Natural killer cell (primary cell): ENCODE measurements at regions not wholly inside any gene's neighbourhood (a gene's known extent, or its start where the extent isn't known, plus 50 kb on each side); places are given as distances from the start of the nearest gene placed in this dataset.
"Not testable (repeated sequence)": the region's sequence is repeated elsewhere in the genome, so short reads cannot be mapped to it uniquely, and the experiment has no call there.

Source experiments
- ATAC-seq, 3 donors: fragments of 150-1000 bp in 2 of 3; fragments of 200-7000 bp in 1 of 3; cut with Tn5 transposase; 1 replicate in 1 of 3; 2 replicates in 2 of 3; pipeline ENCODE4 v1.10.0; 2021; ENCODE audit warnings: mild to moderate bottlenecking in 2 of 3, moderate library complexity in 2 of 3
- DNase-seq, 2 donors: peaks; one replicate each; pipeline versions ENCODE4 v3.0.0 to v3.0.0-alpha.2; 2013 to 2021; ENCODE audit warnings: mixed read lengths in 1 of 2
- H3K27ac ChIP-seq: one replicate; pipeline ENCODE4 v1.5.1; 2013; ENCODE audit warnings: mild to moderate bottlenecking, low read length
- H3K27me3 ChIP-seq: one replicate; pipeline ENCODE4 v1.6.1; 2013; ENCODE audit warnings: low read length; ENCODE audit not compliant: control insufficient read depth, insufficient read depth
- H3K36me3 ChIP-seq: one replicate; pipeline ENCODE4 v1.6.1; 2013; ENCODE audit warnings: low read length; ENCODE audit not compliant: control insufficient read depth, insufficient read depth
- H3K4me1 ChIP-seq: one replicate; pipeline ENCODE4 v1.6.1; 2013; ENCODE audit warnings: low read length; ENCODE audit not compliant: control insufficient read depth, insufficient read depth
- H3K4me3 ChIP-seq: one replicate; pipeline ENCODE4 v1.5.1; 2013; ENCODE audit warnings: low read length
- H3K9me3 ChIP-seq: one replicate; pipeline ENCODE4 v1.6.1; 2013; ENCODE audit warnings: low read length; ENCODE audit not compliant: control insufficient read depth, insufficient read depth
- H3K27ac Mint-ChIP-seq, 2 donors: one replicate each; pipeline ENCODE4 v1.8.0; 2022; ENCODE audit warnings: mild to moderate bottlenecking in 2 of 2, mixed read lengths in 2 of 2, moderate library complexity in 1 of 2
- H3K27me3 Mint-ChIP-seq, 2 donors: one replicate each; pipeline ENCODE4 v1.8.0; 2022; ENCODE audit warnings: low read depth in 2 of 2, mixed read lengths in 2 of 2
- H3K36me3 Mint-ChIP-seq: one replicate; pipeline ENCODE4 v1.8.0; 2022; ENCODE audit warnings: mixed read lengths
- H3K4me1 Mint-ChIP-seq, 2 donors: one replicate each; pipeline ENCODE4 v1.8.0; 2022; ENCODE audit warnings: mixed read lengths in 2 of 2
- H3K4me3 Mint-ChIP-seq: one replicate; pipeline ENCODE4 v1.8.0; 2022; ENCODE audit warnings: mild to moderate bottlenecking, moderate library complexity, mixed read lengths
- H3K9me3 Mint-ChIP-seq, 2 donors: one replicate each; pipeline ENCODE4 v1.8.0; 2022; ENCODE audit warnings: mixed read lengths in 2 of 2
- CTCF ChIP-seq: fragments of 200-600 bp; IDR thresholded peaks from one replicate; pipeline ENCODE4 v1.8.0; 2022; ENCODE audit warnings: antibody characterized with exemption
- WGBS: methylation state at CpG from one replicate; pipeline ENCODE4 v1.1.7; 2013; ENCODE audit warnings: missing lambda C conversion rate; ENCODE audit not compliant: insufficient coverage; 5-methylcytosine and 5-hydroxymethylcytosine counted together
- intact Hi-C: fragments of 100-400 bp; cut with micrococcal nuclease; formaldehyde crosslinking; loops from one replicate; pipeline ENCODE4 v1.14.2; 2022

- no peak overlapping the region for H3K27ac Mint-ChIP-seq
- H3K9me3 ChIP-seq = no peaks in the 10 kb centered on the region
- intact Hi-C loops = no loop called here
- H3K4me1 Mint-ChIP-seq = no peaks in the 10 kb centered on the region
- H3K4me3 ChIP-seq = no peak overlapping the region
- DNase-seq = no peak
- no peaks in the 10 kb centered on the region for H3K36me3 ChIP-seq
- no peaks in the 10 kb centered on the region for H3K27me3 Mint-ChIP-seq
- H3K27ac ChIP-seq = no peak overlapping the region
- 73% methylated on average over 1 of the region's 1 CpG for WGBS
- H3K4me1 ChIP-seq = no peaks in the 10 kb centered on the region
- no peak overlapping the region for H3K4me3 Mint-ChIP-seq
- ATAC-seq = no peak
- no peaks in the 10 kb centered on the region for H3K36me3 Mint-ChIP-seq
- peaks cover 15 to 16% of the 10 kb centered on the region in 2 donors for H3K9me3 Mint-ChIP-seq
- no peaks in the 10 kb centered on the region for H3K27me3 ChIP-seq
- TF ChIP-seq CTCF = no peak
Observed at GRCh38 chr6:140460267-140460666, 1085.8 kb upstream of the CITED2 start.

- Mint-ChIP-seq H3K36me3 (no peaks in the 10 kb centered on the region), H3K9me3 (peaks cover 12 to 16% of the 10 kb centered on the region in 2 donors), H3K27ac (no peak overlapping the region), H3K27me3 (no peaks in the 10 kb centered on the region), H3K4me3 (no peak overlapping the region), H3K4me1 (no peaks in the 10 kb centered on the region)
- no peak for DNase-seq
- no peak for TF ChIP-seq CTCF
- WGBS = 71% methylated on average over 2 of the region's 2 CpGs
- no peak overlapping the region for H3K27ac ChIP-seq
- intact Hi-C loops = no loop called here
- no peaks in the 10 kb centered on the region for H3K4me1 ChIP-seq
- H3K4me3 ChIP-seq = no peak overlapping the region
- no peaks in the 10 kb centered on the region for H3K27me3 ChIP-seq
- no peaks in the 10 kb centered on the region for H3K9me3 ChIP-seq
- H3K36me3 ChIP-seq = no peaks in the 10 kb centered on the region
- ATAC-seq = no peak
Observed at GRCh38 chr6:140459209-140459608, 1084.8 kb upstream of the CITED2 start.

GRCh38 chr6:140446241-140446640 lies 1071.8 kb upstream of the CITED2 start:
- H3K9me3 Mint-ChIP-seq = no peaks in the 10 kb centered on the region
- no peaks in the 10 kb centered on the region for H3K36me3 Mint-ChIP-seq
- DNase-seq (no peak), ATAC-seq (no peak)
- no peak overlapping the region for H3K27ac Mint-ChIP-seq
- no peaks in the 10 kb centered on the region for H3K27me3 ChIP-seq
- TF ChIP-seq CTCF = no peak
- intact Hi-C loops = no loop called here
- no peaks in the 10 kb centered on the region for H3K9me3 ChIP-seq
- H3K27ac ChIP-seq = no peak overlapping the region
- H3K4me3 ChIP-seq = no peak overlapping the region
- no peaks in the 10 kb centered on the region for H3K4me1 Mint-ChIP-seq
- H3K36me3 ChIP-seq = no peaks in the 10 kb centered on the region
- no peak overlapping the region for H3K4me3 Mint-ChIP-seq
- no peaks in the 10 kb centered on the region for H3K27me3 Mint-ChIP-seq
- H3K4me1 ChIP-seq = no peaks in the 10 kb centered on the region

GRCh38 chr6:140445474-140446004 lies 1071.1 kb upstream of the CITED2 start:
- Histone ChIP-seq H3K27me3 (no peaks in the 10 kb centered on the region), H3K27ac (no peak overlapping the region), H3K4me1 (no peaks in the 10 kb centered on the region), H3K9me3 (no peaks in the 10 kb centered on the region), H3K4me3 (no peak overlapping the region), H3K36me3 (no peaks in the 10 kb centered on the region)
- intact Hi-C loops = no loop called here
- Mint-ChIP-seq H3K36me3 (no peaks in the 10 kb centered on the region), H3K9me3 (no peaks in the 10 kb centered on the region), H3K27me3 (no peaks in the 10 kb centered on the region), H3K4me1 (no peaks in the 10 kb centered on the region), H3K27ac (no peak overlapping the region), H3K4me3 (no peak overlapping the region)
- ATAC-seq (no peak), DNase-seq (no peak)
- TF ChIP-seq CTCF = no peak
- 85% methylated on average over 2 of the region's 3 CpGs for WGBS

- ATAC-seq, H3K4me3 ChIP-seq, DNase-seq, H3K36me3 Mint-ChIP-seq, H3K27me3 Mint-ChIP-seq, H3K9me3 ChIP-seq, H3K9me3 Mint-ChIP-seq, intact Hi-C loops, H3K36me3 ChIP-seq, H3K4me3 Mint-ChIP-seq, H3K4me1 ChIP-seq, H3K27ac ChIP-seq, H3K27me3 ChIP-seq, H3K4me1 Mint-ChIP-seq, H3K27ac Mint-ChIP-seq: not testable (repeated sequence)
- WGBS = 100% methylated on average over 1 of the region's 7 CpGs
Observed at GRCh38 chr6:140443112-140443511, 1068.7 kb upstream of the CITED2 start.
